HG02943 (cell line): ENCODE measurements at regions not wholly inside any gene's neighbourhood (a gene's known extent, or its start where the extent isn't known, plus 50 kb on each side); places are given as distances from the start of the nearest gene placed in this dataset.

Experiments
- ATAC-seq: cut with Tn5 transposase; IDR thresholded peaks from one replicate; pipeline ENCODE4 v1.9.1; 2021; ENCODE audit warnings: mild to moderate bottlenecking, low read depth, moderate library complexity; ENCODE audit not compliant: unreplicated experiment

DNA sequence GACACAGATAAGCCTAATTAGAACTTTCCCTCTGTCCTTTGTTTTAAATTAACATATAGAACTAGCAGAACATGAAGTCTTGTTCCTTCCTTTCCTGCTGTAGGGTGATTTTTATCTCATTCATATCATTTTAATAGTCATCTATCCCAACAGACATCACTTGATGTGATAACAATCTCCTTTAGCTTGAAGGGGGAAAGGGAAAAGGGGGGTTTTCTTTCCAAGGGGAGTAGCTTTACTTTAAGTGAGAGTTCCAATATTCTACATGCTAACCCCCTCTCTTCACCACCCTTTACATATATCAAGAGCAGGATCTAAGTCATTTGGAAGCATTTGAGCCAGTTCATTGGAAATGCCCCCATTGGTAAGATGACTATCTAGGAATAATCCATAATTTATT lies 241.9 kb downstream of the HHIPL2 start:
- no peak for ATAC-seq

DNA sequence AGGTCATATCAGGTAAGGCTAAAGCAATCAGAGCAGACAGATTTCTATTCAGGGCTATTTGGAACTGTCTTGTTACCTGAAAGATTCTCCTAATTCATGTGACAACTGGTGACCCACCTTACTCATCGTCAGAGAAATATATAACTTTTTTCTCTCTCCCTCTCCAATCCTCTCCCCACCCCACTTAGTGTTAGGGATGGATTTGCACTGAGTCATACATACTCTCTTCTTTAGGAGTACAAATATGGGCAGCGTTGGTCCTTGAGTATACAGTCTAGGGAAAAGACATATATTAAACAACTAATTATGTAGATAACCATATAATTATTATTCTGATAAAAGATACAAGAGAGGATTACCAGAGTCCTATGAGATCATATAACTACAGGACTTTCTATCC lies 246.3 kb downstream of the HHIPL2 start:
- ATAC-seq, result no peak

DNA sequence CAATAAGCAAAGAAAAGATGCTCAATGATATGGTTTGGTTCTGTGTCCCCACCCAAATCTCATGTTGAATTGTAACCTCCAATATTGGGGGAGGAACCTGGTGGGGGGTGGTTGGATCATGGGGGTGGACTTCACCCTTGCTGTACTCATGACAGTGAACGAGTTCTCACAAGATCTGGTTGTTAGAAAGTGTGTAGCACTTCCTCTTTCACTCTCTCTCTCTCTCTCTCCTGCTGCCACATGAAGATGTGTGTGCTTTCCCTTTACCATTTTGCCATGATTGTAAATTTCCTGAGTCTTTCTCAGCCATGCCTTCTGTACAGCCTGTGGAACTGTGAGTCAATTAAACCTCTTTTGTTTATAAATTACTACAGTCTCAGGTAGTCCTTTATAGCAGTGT lies 248.4 kb downstream of the HHIPL2 start:
- no peak for ATAC-seq

DNA sequence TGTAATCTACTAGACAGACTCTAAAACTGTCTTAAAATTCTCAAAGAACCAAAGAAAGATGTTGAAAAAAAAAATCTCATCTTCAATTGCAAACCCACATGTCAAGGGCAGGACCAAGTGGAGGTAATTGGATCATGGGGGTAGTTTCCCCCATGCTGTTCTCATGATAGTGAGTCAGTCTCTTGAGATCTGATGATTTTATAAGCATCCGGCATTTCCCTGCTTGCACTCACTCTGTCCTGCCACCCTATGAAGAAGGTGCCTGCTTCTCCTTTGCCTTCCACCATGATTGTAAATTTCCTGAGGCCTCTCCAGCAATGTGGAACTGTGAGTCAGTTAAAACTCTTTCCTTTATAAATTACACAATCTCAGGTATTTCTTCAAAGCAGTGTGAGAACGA lies 257.0 kb downstream of the HHIPL2 start:
- ATAC-seq, result no peak

DNA sequence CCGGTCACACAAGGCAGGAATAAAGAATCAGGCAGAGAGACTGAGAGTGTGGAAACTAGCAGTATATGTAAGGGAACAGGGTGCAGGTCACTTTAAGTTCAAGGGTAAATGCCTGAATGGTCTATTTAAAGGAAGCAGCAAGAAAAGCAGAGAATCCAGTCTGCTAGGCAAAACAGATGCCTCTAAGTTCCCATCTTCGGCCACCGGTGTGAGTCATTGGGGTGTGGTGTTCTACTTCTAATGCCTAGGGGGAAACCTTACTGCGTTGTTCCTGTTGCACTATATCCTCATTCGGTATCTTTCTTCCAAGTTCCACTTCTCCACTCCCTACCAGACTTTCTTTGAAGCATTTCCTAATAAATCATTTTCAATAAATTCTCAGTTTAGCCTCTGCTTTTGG lies 259.9 kb downstream of the HHIPL2 start:
- no peak for ATAC-seq

DNA sequence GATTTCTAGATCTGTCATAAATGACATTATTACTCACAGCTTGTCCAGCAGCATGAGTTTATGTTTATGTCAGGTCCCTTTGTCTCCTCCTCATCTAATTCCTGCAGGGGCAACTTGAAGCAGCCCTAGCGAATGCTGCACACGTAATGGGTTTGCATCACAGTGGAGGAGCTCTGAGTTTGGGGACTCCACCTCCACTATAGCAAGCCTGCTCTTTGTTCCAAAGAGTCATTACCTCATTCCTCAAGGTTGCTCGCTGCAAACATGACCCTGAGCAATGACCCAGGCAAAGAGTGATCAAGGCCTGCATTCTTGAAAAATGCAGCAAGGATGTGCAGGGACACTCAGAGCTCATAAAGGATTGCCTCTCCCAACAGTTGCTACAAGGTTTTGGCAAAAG lies 261.9 kb downstream of the HHIPL2 start:
- no peak for ATAC-seq

DNA sequence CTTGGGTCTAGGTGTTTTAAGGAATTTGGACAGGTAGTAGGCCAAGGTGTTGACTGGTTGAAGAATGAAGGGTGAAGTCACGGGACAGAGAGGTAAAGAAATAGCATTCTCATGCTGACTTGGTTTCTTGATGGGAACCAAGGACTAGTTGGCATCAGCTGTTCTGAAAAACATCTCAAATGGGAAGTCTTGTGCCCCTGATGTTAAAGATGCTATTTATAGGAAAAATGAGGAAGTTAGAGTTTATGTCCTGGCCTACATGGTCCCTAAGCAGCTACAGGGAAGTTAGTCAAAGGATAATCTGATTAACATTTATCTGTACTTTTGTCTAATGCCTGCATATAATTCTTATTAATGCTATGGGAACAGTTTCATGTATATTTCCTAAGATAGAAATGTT lies 262.4 kb downstream of the HHIPL2 start:
- no peak for ATAC-seq

DNA sequence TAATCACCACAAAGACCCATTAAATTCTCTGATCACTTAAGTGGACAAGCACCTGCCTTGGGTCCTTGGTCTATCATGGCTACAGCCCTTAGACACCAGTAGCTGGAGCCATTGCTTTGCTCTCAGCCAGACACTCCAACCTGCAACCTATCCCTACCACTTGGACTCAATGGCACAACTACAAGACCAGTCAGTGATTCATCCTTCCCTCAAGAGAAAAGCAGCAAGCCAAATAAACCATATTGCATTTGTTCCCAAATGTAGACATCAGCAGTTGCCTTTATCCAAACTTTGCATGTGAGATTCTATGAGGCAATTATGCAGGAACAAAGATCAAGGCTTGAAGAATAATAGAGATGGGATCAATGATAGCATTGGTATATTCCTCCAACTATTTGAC lies 263.4 kb downstream of the HHIPL2 start:
- no peak for ATAC-seq

DNA sequence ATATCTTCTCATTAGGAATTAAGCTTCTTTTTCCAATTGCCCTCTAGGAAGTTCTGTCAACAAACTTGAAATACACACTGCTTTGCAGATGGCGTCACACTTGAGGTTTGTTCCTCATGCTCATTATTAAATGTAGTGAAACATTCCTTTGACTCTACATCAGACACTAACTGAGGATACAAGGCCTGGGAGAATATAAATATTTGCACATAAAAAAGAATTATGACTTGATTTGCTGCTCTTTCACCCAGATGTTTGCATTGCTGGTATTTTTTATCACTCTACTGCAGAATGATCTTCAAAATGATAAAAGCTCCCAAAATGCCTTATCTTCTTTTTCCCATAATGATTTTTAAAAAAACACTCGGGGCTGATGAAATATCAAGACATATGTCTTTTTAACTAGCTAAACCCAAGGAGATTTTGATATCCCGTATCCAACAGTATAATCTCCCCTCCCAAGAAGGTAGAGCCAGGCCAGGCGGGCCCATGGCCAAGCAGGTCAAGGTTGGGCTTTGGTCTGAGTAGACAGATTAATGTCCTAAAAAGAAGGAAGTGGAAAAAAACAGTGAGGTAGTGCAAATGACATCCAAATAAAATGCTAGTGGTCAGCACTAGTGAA lies 264.6 kb downstream of the HHIPL2 start:
- ATAC-seq, result no peak

DNA sequence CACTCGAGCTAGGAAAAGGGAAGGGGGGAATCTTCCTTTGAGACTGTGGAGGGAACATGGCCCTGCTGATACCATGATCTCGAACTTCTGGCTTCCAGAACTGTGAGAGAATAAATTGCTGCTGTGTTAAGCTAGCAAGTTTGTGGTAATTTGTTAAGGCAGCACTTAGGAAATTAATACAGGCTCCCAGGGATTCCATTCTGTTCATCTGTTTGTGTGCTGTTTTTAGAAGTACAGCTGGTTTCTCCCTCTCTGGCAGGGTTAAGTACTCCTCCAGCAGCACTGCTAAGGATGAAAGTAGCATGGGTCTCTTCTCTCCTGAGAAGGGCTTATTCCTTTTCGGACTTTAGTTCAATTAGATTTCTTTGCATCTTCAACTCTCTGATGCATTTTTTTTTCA lies 268.3 kb downstream of the HHIPL2 start:
- ATAC-seq, result no peak

DNA sequence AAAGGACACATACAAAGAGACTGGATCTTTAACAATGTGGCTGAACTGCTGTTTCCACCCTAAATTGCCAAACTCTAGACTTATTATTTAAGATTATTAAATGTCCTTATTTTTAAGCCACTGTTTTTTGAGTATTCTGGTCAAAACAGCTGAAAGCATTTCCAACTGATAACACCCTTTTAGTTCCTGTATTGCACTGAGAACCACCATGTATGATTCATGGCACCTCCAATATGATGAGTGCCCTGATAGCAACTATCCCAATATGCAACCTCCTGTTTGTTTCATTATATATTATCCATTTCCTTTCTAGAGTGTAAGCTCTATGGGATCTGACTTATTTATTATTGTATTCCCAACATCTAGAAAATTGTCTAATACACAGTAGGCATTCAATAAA lies 269.4 kb downstream of the HHIPL2 start:
- ATAC-seq, result no peak

DNA sequence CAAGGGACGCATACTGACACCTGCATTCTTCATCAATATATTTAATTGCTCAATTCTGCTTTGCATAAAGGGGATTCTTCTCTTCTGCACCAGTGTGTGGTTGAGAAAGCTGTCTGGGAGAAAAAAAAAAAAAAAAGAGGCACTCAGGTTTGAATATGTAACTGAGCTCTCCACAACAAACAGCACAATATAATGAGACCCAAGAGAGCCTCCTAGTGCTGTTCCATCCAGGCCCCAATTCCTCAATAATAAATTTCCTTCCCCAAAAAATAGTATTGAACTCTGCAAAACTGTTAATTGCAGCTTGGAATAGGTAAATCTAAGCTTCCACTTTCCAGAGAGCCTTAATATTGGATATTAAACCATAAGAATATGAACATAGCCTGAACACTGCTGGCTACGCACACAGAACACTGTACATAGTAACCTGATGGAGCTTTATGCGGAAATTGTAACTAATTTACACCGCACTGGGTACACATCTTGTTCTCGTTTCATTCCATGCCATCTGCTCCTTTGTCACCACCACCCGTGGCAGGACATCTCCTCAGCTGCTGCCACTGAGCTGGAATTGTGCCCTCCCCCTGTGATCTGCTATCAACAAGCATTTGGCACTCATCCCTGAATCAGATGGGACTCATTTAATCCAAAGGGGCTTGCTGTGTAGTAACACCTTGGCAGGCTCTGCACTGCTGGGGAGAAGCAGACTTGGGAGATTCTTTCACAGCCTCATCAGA lies 272.0 kb downstream of the HHIPL2 start:
- ATAC-seq, result no peak

DNA sequence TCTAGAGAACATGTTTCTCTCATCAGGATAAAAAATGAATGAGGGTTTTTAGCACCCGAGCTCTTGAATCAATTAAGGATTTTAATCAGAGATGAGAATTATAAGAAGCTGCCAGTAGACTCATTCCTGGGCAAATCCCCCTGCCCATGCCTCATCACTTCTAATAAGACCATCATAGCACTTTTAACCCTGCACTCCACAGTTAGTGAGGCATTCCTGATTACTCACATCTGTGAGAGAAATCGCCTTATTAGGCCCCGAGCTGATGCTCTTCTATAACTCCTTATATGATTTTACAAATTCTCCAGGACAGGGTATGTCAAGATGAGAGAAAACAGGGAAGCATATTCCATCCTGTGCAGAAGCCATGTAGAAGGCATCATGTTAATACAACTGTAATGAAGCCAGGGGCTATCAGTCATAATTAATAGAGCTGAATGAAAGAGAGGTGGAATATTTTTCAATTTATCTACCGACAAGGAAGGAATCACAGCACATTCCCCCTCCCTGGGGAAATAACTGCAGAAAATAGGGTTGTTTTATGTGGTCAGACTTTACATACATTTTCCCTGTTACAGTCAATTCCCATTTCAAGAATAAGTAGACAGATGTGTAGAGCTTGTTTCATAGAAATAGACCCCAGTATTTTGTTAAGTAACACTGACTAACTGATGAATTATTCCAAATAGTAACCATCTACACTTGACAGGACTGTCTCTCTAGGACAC lies 272.7 kb downstream of the HHIPL2 start:
- ATAC-seq, result no peak

DNA sequence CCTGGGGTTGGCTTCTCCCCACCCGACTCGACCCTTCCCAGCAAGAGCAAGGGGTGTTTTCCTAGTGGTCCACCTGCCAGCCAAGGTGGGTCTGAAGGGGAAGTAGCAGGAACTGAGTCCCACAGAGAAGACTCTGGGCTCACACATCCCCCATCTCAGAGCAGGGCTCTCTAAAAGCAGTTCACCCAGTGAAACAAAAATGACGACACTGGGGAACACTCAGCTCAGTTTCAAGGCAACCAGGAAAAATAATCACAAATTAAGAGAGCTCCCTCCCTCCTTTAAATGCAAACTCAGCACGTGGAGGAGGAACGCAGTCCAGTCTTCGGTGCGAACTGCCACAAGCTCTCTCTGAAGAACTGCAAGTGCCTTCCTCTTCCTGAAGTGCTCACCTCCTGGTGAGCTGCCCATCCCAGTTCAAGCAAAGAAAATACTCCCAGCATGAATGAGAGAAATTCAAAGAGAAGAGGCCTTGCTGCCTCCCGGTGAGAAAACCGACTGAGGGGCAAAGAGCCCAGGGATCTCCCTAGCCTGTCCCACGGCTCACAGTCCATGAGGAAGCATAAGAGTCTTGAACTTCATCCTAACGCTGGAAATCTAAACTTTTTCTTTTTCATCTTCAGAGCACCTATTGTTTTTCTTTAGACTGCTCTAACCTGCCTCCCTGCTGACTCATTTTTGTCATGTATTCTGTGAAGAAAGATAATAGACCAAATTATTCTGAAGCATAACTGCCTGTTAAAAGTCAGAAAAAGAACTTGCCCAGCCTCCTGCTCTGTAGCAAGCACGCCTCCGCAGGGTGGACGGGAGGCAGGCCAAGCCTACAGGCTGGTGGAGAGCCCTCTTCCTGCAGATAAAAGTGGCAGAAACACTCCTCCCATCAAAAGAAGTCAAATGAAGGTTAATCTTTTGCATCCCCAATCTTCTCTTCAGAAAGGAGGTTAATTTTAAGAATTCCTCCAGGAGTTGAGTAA lies 281.4 kb downstream of the HHIPL2 start:
- no peak for ATAC-seq

DNA sequence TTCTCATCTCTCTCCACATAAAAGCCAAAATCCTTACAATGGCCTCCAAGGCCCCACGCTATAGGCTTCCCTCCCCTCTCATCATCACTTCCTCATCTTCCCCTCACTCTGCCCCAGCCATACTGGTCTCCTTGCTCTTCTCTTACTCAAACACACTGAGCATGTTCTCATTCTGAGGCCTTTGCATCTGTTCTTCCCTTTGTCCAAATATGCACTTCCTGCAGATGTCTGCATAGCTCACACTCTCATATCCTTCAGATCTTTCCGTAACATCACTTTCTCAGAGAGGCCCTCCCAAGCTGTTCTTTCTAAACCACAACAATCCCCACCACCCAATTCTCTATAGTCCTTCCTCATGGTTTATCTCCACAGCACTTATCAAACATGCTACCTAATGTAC lies 284.1 kb downstream of the HHIPL2 start:
- ATAC-seq, result no peak

DNA sequence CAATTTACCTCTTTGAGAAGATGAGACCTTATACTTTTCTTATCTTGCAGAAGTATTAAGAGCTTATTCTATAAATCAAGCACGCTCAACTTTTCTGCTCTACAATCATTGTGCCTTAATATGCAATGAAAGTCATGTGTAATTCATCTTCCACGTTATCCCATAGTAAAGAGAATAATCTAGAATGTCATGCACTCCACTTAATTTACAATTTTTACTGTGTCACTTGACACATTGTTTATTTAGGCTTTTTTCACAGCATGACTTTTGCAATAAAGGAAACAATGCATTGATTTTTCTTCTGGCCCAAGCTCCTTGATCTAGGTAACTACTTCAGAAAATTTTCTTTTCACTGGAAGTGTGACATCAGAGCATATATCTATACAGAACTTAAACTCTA lies 290.9 kb downstream of the HHIPL2 start:
- ATAC-seq, result no peak

DNA sequence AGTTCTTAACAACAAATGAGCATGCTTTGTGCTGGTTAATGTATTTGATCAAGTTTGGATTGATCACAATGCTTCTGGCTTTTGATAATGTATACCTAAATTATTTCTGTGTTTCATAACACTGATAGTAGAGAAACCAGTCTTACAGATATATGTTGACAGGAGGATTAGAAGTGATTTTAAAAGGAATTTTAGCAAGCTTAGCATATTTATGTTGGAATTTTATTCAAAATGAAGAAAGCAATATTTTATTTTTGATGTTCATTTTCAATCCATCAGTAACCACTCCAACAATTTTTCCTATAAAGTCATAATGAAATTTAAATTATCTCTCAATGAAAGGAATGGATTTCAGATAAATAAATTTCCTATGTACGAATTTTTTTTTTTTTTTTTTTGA lies 291.8 kb downstream of the HHIPL2 start:
- no peak for ATAC-seq

DNA sequence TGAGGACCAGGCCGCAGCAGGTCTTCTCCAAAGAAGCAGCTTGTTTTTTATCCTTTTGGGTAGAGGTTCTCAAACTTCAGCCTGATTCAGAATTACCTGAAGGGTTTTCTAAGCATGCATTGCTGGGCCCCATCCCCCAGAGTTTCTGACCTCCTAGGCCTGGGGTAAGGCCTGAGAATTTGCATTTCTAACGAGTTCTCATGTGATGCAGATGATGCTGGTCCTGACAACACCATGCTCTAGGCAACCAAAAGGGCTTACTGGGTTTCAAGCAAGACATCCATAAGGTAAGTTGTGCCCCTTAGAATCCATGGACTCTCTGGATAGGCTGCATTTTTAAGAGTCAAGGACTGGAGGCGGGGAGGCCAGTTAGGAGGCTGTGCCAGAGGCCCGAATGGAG lies 295.1 kb downstream of the HHIPL2 start:
- ATAC-seq, result no peak

DNA sequence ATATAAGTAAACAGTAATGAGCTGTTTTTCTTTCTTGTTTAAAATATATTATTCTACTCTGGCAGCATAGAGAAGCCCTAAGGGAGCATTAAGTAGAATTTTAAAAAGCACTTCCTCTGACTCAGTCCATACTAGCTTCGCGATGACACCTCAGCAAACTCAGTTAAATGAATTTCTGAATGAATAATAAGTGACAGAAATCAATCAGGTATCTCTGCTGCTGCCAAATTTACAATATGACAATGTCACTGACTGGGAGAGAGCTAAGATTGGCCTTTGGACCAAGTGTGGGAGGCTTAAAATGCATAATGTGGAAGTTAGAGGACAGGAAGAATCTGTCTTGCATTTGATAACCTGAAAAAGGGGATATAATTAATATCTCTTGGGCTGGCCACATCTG lies 296.1 kb downstream of the HHIPL2 start:
- ATAC-seq, result no peak

DNA sequence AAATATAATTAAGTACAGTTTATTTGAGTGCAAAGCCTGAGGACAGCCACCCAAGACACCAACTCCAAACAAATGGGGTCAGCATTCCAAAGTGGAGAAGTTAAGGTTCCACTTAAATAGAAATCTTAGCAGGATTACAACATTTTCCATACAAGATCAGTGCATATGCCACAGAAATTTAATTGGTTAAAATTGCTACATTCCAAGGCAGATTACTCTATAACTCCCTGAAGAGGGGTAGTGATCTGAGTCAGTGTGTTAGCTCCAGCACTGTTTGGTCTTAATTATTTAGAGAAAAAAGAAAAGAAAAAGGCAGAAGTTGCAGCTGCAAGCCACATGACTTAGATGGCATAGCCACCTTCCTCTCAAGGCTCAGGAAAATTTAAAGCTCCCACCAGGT lies 297.5 kb downstream of the HHIPL2 start:
- no peak for ATAC-seq

DNA sequence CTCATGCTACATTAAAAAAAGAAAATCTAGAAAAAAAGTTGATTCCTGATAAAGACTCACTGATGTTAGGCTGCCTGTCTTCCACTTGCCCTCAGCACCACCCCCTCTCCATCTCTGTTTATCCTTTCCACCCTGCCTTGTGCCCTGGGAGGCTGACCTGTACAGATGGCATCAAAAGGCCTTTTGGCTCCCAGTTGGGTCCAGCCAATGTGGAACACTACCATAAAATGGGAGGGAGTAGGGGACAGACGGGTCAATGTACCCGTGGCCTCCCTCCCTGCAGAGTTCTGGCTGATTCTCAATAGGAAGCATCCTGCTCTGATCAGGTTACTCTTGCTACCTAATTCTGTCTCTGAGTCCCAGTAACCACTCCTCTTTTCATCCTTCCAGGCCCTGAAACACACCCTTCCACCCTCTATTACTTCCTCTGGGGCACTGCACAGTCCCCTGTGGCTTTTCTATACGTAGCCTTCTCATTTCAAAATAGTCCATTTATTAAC lies 300.0 kb downstream of the HHIPL2 start:
- no peak for ATAC-seq
